GM19463 (cell line): ENCODE measurements at regions not wholly inside any gene's neighbourhood (a gene's known extent, or its start where the extent isn't known, plus 50 kb on each side); places are given as distances from the start of the nearest gene placed in this dataset.

Experiments
- ATAC-seq: cut with Tn5 transposase; IDR thresholded peaks from one replicate; pipeline ENCODE4 v1.9.1; 2021; ENCODE audit warnings: mild to moderate bottlenecking, moderate library complexity; ENCODE audit not compliant: unreplicated experiment

- ATAC-seq, result no peak
These were observed 380.3 kb upstream of the B3GALT2 start for GRCh38 chr1:193566735-193567134.

DNA sequence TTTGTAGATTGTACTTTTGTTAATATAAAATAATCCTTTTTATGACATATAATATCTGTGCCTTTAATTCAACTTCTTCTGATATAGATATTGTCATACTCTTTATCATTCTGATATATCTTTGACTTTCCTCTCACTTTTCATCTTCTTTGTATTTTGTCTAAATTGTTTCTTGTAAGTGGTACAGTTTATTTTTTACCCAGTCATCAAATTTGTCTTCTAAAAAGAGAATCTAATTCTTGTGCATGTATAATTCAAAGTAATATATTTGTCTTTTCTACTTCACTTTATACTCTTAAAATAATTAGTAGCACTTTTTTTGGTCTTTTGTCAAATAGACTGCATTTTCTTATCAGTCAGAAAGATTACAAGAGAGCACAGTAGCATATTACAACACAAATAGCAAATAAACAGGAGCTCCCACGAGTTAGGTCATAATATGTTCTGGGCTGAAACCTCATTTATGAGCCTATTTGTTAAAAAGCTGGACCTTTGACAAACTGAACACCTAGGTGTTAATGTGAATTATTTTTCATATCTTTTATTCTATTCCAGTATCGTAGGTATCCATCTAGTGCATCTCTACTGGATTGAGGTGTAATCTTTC is 379.7 kb upstream of the B3GALT2 start:
- ATAC-seq, result no peak

GRCh38 chr1:193562121-193562520 is 375.7 kb upstream of the B3GALT2 start:
- no peak for ATAC-seq

DNA sequence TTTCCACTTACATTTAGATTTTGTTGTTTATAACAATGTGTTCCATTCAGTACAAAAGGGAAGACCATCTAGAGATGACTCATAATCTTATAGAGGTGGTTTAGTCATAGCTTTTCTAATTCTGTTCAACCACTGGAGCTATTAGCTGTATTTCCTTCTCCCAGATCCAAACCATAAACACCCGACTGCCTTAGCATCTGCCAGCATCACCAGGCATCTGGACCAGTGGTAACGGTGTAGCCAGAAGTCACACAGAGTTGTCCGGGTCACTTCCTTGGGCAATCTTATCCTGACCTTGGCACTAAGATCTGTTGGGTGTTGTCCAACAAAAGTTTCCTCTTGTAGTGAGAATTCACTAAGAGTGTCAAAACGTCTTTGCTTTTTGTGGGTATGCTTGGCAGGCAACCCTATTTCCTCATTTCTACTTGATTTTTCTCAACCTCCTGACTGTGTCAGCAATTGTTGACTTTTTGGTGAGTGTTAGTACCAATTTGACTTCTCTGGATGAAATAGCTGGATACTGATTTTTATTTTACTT is 372.1 kb upstream of the B3GALT2 start:
- no peak for ATAC-seq

- no peak for ATAC-seq
These were observed 369.4 kb upstream of the B3GALT2 start for GRCh38 chr1:193555662-193556441.

DNA sequence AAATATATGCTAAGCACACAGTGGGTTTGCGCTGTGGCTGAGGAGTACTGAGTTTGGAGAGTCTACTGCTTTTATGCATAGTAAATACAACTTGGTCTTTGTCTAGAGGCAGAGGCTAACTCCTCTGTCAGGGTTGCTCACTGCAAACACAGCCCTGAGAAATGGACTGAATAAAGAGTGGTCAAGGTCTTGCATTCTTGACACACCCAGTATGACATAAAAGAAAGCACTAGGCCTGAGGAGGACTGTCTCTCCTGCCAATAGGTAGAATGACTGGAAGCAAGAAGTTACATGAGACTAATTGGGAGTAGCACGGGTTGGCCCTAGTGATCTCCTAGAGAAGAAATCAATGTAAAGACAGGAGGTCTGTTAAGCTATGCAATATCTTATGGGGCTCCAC is 367.2 kb upstream of the B3GALT2 start:
- no peak for ATAC-seq

DNA sequence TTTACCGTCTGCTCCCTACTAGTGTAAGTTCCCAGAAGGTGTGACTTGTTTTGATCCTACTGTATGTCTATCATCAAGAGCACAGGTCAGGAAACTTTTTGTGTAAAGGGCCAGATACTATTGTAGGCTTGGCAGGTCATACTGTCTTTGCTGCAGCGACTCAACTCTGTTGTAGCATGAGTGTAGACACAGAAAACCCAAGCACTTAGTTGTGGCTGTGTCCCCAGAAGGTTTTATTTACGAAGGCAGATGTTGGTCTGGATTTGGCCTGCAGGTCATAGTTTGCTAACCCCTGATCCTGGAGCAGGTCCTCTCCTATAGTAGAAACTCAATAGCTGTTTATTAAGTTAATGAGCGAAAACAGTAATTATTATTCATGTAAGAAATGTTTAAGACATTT is 365.9 kb upstream of the B3GALT2 start:
- ATAC-seq, result no peak

DNA sequence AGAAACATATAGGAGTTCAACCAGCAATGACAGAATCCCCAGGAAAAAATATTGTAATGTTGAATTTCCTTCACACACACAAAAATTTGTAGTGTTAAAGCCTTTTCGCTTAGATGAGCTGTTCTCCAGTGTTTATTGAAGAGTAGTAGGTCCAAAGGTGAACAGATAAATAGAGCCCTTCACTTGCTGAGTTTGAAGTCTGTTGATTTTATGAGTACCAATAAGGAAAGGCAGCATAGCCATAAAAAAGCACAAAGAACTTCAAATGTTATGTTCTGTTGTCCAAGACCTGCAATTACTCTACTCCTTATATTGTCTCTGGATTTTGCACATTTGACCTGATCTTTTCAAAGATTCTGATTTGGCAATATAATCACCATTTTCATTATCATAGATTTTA is 362.7 kb upstream of the B3GALT2 start:
- ATAC-seq, result no peak

DNA sequence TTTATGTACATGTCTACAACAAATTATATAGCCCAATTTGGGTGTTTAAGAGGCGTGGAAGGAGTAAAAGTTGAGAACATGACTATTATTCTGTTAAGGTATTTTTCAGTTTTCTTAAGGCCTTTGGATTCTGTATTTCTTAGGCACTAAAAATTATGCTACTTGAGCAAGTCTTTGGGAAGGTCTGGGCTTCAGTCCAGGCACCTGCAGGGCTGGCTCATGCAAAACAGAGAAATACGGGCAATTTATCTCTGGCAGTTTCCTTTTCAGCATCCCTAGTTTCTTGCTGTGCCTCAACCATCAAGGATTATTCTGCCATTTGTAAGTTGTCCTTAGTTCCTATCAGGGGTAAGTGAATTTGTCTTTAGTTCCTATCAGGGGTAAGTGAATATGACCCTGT is 358.8 kb upstream of the B3GALT2 start:
- no peak for ATAC-seq

DNA sequence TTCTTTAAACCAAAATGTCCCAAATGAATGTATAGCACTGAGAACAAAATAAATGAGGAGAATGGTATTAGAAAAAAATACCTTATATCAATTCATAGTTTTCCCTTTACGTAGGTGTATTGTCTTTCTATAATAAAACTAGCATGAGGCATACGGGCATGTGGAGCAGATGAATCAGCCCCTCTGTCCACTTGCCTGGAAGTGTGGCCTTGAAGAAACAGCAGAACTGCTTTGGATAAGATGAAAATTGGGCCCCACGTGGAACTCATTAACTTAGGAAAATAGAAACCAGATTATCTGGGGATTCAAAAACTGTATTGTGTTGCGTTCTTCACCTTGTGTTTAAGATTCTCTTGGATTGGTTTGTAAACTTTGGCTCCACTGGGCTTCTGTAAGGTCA is 356.8 kb upstream of the B3GALT2 start:
- ATAC-seq, result no peak

GRCh38 chr1:193542690-193543089 is 356.3 kb upstream of the B3GALT2 start:
- ATAC-seq, result no peak

DNA sequence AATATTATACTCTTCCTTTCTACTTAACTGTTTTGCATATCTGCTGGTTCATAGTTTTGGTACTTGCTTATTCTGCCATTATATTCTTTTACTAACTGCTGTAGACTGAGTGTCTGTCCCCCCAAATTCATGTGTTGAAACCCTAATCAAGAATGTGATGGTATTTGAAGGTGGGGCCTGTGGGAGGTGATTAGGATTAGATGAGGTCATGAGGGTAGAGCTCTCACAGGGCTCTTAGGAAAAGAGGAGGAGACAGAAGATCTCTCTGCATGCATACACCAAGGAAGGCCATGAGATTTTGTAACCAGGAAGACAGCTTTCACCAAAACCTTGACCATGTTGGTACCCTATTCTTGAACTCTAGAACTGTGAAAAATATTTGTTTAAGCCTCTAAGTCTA is 354.1 kb upstream of the B3GALT2 start:
- ATAC-seq, result no peak

GRCh38 chr1:193539731-193540459 is 353.5 kb upstream of the B3GALT2 start:
- peak; percentile 54 for ATAC-seq

DNA sequence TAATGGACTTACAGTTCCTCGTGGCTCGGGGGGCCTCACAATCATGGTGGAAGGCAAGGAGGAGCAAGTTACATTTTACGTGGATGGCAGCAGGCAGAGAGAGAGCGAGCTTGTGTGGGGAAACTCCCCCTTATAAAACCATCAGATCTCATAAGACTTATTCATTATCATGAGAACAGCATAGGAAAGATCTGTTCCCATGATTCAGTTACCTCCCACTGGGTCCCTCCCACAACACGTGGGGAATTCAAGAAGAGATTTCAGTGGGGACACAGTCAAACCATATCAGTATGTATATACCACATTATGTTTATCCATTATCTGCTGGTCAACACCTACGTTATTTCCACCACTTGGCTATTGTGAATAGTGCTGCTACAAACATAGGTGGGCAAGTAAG is 352.3 kb upstream of the B3GALT2 start:
- ATAC-seq, result no peak

- ATAC-seq, result peak; percentile 2
These were observed 351.6 kb upstream of the B3GALT2 start for GRCh38 chr1:193538003-193538354.

DNA sequence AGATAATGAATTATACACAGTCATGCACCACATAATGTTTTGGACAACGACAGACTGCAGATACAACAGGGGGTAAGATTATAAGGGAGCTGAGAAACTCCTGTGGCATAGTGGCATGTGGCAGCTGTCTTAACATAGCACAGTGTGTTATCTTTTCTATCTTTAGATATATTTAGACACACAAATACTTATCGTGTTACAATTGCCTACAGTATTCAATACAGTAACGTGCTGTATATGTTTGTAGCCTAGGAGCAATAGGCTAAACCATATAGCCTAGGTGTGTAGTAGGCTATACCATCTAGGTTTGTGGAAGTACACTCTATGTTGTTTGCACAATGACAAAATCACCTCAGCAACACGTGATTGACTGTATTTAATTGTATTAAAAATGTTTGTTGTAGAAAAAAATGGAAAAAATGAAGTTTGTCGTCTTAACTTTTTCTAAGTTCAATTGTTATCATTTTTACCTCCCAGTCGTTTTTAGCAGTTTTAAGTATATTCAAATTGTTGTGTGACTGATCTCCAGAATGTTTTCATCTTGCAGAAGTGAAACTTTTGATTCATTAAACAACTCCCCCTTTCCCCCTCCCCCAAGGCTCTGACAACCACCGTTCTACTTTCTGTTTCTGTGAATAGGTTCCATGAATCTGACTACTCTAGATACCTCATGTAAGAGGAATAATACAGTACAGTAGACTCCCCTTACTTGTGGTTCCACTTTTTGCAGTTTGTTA is 351.0 kb upstream of the B3GALT2 start:
- peak; percentile 77 for ATAC-seq

DNA sequence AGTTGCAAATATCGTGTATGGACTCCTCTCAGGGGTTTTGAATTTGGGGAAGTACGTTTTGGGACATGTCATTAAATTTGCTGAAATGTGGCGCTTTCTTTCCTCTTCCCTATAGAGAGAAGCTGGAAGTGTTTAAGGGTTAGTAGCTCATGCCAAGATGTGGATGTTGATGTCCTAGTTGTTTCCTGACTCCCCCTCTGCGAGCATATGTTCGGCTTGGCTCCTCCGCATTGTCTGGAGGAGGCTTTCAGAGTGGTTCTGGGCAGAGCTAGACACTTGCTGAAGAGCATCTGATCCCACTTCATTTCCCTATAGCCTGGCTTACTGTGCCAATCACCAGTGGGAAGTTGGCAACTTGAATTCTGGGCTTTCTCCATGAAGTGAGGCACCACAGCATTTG is 347.4 kb upstream of the B3GALT2 start:
- ATAC-seq, result no peak

- peak; percentile 75 for ATAC-seq
These were observed 339.7 kb upstream of the B3GALT2 start for GRCh38 chr1:193525917-193526710.

DNA sequence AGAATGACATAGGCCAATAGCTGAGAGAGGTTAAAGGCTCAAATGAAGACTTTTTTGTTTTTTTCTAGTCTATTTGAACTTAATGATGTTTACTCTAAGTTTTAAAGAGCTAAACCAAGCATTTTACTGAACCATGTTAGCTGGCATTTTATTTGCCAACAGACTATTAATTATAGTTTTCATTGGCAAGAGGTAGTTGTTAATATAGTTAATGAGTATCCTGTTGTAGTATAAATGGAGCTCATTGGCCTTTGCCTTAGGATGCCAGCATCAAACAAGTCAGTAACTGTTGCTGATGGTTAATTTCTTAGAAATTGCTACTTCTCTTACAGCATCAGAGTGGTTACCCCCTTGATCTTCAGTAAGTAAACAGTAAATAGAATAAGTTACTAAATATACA is 339.0 kb upstream of the B3GALT2 start:
- ATAC-seq, result peak; percentile 14

- no peak for ATAC-seq
These were observed 338.2 kb upstream of the B3GALT2 start for GRCh38 chr1:193524616-193525015.
